ENCODE measurements at regions not wholly inside any gene's neighbourhood (a gene's known extent, or its start where the extent isn't known, plus 50 kb on each side); places are given as distances from the start of the nearest gene placed in this dataset.

DNA sequence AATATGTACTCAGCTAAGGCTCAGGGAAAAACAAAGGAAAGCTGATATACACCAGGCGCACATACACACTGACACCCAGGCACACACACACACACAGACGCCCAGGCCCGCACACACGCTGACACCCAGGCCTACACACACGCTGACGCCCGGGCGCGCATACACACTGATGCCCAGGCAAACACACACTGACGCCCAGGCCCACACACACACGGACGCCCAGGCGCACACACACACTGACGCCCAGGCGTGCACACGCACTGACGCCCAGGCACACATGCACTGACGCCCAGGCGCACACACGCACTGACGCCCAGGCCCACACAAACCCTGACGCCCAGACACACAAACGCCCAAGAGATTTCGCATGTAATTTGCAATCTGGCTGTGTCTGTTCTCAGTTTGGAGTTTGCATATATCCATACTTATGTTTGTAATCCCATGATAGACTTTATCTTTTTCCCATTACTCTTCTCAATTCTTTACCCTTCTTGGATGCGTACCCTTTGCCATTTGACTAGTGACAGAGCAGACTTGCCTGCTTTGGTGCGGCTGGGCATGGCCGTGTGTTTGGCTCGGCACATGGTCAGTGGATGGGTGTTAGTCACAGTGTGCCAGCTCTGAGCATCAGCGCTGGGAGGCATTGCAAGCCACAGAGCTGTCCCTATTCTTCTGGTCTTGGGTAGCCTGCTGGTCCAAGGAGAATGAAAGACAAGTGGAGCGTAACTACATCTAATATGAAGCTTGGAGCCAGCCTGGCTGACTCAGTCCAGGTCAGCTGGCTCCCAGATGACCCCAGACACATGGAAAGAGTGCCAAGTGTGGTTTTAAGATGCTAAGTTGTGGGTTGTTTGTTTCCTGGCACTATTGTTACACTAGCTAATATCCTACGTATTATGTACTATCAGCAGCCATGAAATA lies 632.4 kb upstream of the ZFP42 start (continued):
- no peak for TF ChIP-seq RAD21 (IDR thresholded peaks at IDR 0.05; ENCODE audit: low read length)

DNA sequence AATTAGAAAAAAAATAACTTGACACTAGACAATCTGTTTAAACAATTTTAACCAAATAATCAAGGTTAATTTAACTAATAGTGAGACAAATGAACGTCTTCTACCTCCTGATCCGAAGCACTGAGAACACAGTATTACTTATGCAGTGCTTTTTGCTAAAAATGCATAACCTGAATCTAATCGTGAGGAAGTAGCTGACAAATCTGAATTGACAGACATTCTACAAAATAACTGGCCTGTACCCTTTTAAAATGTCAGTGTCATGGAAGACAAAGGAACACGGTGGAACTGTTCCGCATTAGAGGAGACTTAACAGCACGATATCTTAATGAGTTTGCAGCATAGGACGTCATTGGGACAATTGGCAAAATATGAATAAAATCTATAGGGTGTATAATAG lies 631.2 kb upstream of the ZFP42 start:
- DNase-seq, result no peak
- H2AK5ac ChIP-seq (ENCODE audit: low read depth, low read length), result no peak overlapping the region
- WGBS, 2 experiments (ENCODE audit: extremely low coverage in 2 of 2, insufficient read length in 1 of 2), result no CpG with 5 or more reads among the region's 7 CpGs
- TF ChIP-seq CEBPB (IDR thresholded peaks at IDR 0.05; ENCODE audit: low read depth, low read length), result no peak
- TF ChIP-seq RCOR1 (IDR thresholded peaks at IDR 0.05; ENCODE audit: insufficient replicate concordance, low read length), result no peak
- no peak for TF ChIP-seq FOS (IDR thresholded peaks at IDR 0.05; ENCODE audit: low read depth, low read length)
- TF ChIP-seq, protein P1, sequence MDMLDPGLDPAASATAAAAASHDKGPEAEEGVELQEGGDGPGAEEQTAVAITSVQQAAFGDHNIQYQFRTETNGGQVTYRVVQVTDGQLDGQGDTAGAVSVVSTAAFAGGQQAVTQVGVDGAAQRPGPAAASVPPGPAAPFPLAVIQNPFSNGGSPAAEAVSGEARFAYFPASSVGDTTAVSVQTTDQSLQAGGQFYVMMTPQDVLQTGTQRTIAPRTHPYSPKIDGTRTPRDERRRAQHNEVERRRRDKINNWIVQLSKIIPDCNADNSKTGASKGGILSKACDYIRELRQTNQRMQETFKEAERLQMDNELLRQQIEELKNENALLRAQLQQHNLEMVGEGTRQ (IDR thresholded peaks at IDR 0.05; ENCODE audit: low read depth, low read length), result no peak
- TF ChIP-seq POLR2A (IDR thresholded peaks at IDR 0.05; ENCODE audit: low read depth, low read length), result no peak
- no peak for TF ChIP-seq NFE2L2 (IDR thresholded peaks at IDR 0.05; ENCODE audit: low read depth, low read length)
- no peak for TF ChIP-seq RFX5 (IDR thresholded peaks at IDR 0.05; ENCODE audit: low read depth, low read length)
- no peak for TF ChIP-seq MXI1 (IDR thresholded peaks at IDR 0.05; ENCODE audit: borderline replicate concordance, low read depth, low read length)
- no peak for TF ChIP-seq RAD21 (IDR thresholded peaks at IDR 0.05; ENCODE audit: low read length)
- TF ChIP-seq SMC3 (IDR thresholded peaks at IDR 0.05; ENCODE audit: low read depth, low read length), result no peak
- TF ChIP-seq MAZ (IDR thresholded peaks at IDR 0.05; ENCODE audit: borderline replicate concordance, low read depth, low read length), result no peak
- TF ChIP-seq, protein P2, sequence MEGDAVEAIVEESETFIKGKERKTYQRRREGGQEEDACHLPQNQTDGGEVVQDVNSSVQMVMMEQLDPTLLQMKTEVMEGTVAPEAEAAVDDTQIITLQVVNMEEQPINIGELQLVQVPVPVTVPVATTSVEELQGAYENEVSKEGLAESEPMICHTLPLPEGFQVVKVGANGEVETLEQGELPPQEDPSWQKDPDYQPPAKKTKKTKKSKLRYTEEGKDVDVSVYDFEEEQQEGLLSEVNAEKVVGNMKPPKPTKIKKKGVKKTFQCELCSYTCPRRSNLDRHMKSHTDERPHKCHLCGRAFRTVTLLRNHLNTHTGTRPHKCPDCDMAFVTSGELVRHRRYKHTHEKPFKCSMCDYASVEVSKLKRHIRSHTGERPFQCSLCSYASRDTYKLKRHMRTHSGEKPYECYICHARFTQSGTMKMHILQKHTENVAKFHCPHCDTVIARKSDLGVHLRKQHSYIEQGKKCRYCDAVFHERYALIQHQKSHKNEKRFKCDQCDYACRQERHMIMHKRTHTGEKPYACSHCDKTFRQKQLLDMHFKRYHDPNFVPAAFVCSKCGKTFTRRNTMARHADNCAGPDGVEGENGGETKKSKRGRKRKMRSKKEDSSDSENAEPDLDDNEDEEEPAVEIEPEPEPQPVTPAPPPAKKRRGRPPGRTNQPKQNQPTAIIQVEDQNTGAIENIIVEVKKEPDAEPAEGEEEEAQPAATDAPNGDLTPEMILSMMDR (conservative IDR thresholded peaks at IDR 0.05; ENCODE audit: low read depth, low read length), result no peak
- TF ChIP-seq CHD1 (IDR thresholded peaks at IDR 0.05; ENCODE audit: low read depth, low read length), result no peak
- TF ChIP-seq MAFK (IDR thresholded peaks at IDR 0.05; ENCODE audit: low read depth, low read length), result no peak

More for the DNA sequence above, 631.2 kb upstream of the ZFP42 start:
- Histone ChIP-seq H3K18ac (ENCODE audit: low read depth, low read length) (no peak overlapping the region), H4K20me1 (ENCODE audit: insufficient read depth, low read length) (no peaks in the 10 kb centered on the region), H3K9me1 (ENCODE audit: insufficient read depth, low read length) (0 out of 2 replicates have a peak, but pooled peaks cover 5% of the 10 kb centered on the region), H3K14ac (replicated peaks; ENCODE audit: low read depth, low read length) (no peak overlapping the region), H4K5ac (ENCODE audit: low read depth, low read length) (no peak overlapping the region), H4K91ac (ENCODE audit: insufficient read depth, low read depth, low read length) (no peak overlapping the region), H3K23ac (ENCODE audit: low read depth, low read length) (no peak overlapping the region), H3K27me3 (ENCODE audit: control insufficient read depth, insufficient read depth, low read length) (no peaks in the 10 kb centered on the region), H2BK20ac (ENCODE audit: low read depth, low read length) (no peak overlapping the region), H3K4me1 (ENCODE audit: control insufficient read depth, insufficient read depth, low read length) (no peaks in the 10 kb centered on the region), H3K27ac (ENCODE audit: insufficient read depth, low read length) (no peak overlapping the region), H2BK15ac (ENCODE audit: low read depth, low read length) (no peak overlapping the region), H3K4me3 (ENCODE audit: insufficient read depth, low read depth, low read length) (no peak overlapping the region), H2BK120ac (ENCODE audit: low read depth, low read length) (no peak overlapping the region), H3K9me3 (ENCODE audit: control insufficient read depth, insufficient read depth, low read length) (no peaks in the 10 kb centered on the region), H2AFZ (replicated peaks; ENCODE audit: low read length, poor library complexity) (no peak overlapping the region), H3K4ac (ENCODE audit: low read depth, low read length) (no peak overlapping the region), H3K36me3 (ENCODE audit: control insufficient read depth, insufficient read depth, low read length) (no peaks in the 10 kb centered on the region), H2AK9ac (replicated peaks; ENCODE audit: low read depth, low read length, poor library complexity) (no peak overlapping the region), H3K56ac (ENCODE audit: extremely low read depth, insufficient read depth, low read length) (no peak overlapping the region), H3K79me1 (ENCODE audit: low read depth in 1 of 2, low read length in 2 of 2) (no peaks in the 10 kb centered on the region), H3K9ac (ENCODE audit: low read depth, low read length) (no peak overlapping the region), H4K8ac (ENCODE audit: low read depth in 2 of 2, low read length in 2 of 2) (no peak overlapping the region), H2BK5ac (ENCODE audit: low read depth, low read length, poor library complexity, severe bottlenecking) (no peak overlapping the region), H3K4me2 (ENCODE audit: low read depth, low read length) (no peak overlapping the region)
- intact Hi-C loops (cut with micrococcal nuclease) (no loop called here), dilution Hi-C loops (cut with HindIII; ENCODE audit: low sequenced_read_pairs, unreplicated experiment) (no loop called here), in situ Hi-C loops (cut with MboI; ENCODE audit: low sequenced_read_pairs) (no loop called here)
- ATAC-seq (ENCODE audit: low read depth), result no peak
- ChIA-PET CTCF (no interaction called here), POLR2A (ENCODE audit: unreplicated experiment) (no interaction called here)
- no TSS peak for BruUV-seq (replicated peaks)
